ENCODE measurements at regions not wholly inside any gene's neighbourhood (a gene's known extent, or its start where the extent isn't known, plus 50 kb on each side); places are given as distances from the start of the nearest gene placed in this dataset.

DNA sequence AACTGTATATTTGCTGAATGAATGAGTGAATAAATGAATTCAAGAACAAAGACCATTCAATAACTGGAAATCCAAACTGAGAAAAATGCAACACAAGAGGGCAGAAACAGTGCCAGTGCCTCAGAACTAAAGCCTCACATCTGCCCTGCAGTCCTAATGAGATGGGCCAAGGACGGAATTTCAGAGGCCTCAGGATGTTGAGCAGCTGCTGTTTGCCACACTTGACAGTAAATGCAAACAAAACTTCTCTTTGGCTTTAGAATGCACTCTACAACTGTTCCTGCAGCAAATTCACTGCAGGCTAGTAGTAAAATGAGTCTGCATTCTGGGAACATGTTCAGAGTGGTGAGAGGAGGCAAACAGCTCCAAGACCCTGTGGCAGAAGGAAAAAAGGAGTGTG, 177.6 kb upstream of the LRFN2 start:
- no peaks in the 10 kb centered on the region for H4K20me1 ChIP-seq (ENCODE audit: insufficient read depth, low read length)
- no peak overlapping the region for H3K27ac ChIP-seq (ENCODE audit: extremely low read length, insufficient read depth, low read length)
- no peaks in the 10 kb centered on the region for H3K36me3 ChIP-seq (replicated peaks in 1 of 2; ENCODE audit: control insufficient read depth in 1 of 2, insufficient read depth in 2 of 2, low read length in 2 of 2)
- ATAC-seq (no peak), DNase-seq (ENCODE audit: low spot score) (no peak), FAIRE-seq (no peak)
- H2AFZ ChIP-seq (ENCODE audit: low read length), result no peak overlapping the region
- no TSS peak for BruUV-seq (replicated peaks)
- no peak overlapping the region for H3K4me3 ChIP-seq (replicated peaks in 1 of 3; ENCODE audit: insufficient read depth in 1 of 3, low read depth in 2 of 3, low read length in 3 of 3)
- no peaks in the 10 kb centered on the region for H3K9me3 ChIP-seq (ENCODE audit: low read length)
- H3K4me2 ChIP-seq (ENCODE audit: low read depth, low read length), result no peak overlapping the region
- H3K9ac ChIP-seq (ENCODE audit: insufficient read depth, low read depth, low read length), result no peak overlapping the region
- intact Hi-C loops (cut with micrococcal nuclease; ENCODE audit: unreplicated experiment), result no loop called here
- ChIA-PET CTCF (ENCODE audit: low intra/inter-chr PET ratio, low total read pairs) (no interaction called here), POLR2A (no interaction called here)
- TF ChIP-seq FOSL1 (CRISPR knock-in tag; IDR thresholded peaks at IDR 0.05; ENCODE audit: borderline replicate concordance) (no peak), ZNF709 (CRISPR knock-in tag; IDR thresholded peaks at IDR 0.05) (no peak), GATAD1 (CRISPR knock-in tag; IDR thresholded peaks at IDR 0.05) (no peak), NFKBIZ (CRISPR knock-in tag; IDR thresholded peaks at IDR 0.05) (no peak), CREB1 (IDR thresholded peaks at IDR 0.05) (no peak), CREB1 (CRISPR knock-in tag; IDR thresholded peaks at IDR 0.05) (no peak), IKZF1 (IDR thresholded peaks at IDR 0.05) (no peak), CENPX (CRISPR knock-in tag; IDR thresholded peaks at IDR 0.05) (no peak), ZNF776 (CRISPR knock-in tag; IDR thresholded peaks at IDR 0.05) (no peak), MBD4 (IDR thresholded peaks at IDR 0.05; ENCODE audit: borderline replicate concordance, low read length) (no peak), HHEX (CRISPR knock-in tag; IDR thresholded peaks at IDR 0.05) (no peak), PAX8 (CRISPR knock-in tag; IDR thresholded peaks at IDR 0.05; ENCODE audit: borderline replicate concordance) (no peak)
- 6% methylated on average over 1 of the region's 1 CpG for WGBS (ENCODE audit: low lambda C conversion rate)
- no peaks in the 10 kb centered on the region for H3K4me1 ChIP-seq (ENCODE audit: insufficient read depth, low read length)
- in situ Hi-C loops (cut with HindIII; ENCODE audit: extremely low pct_ligation_motif_present, low pct_unique_long_range_greater_than_20kb), result no loop called here
- H3K79me2 ChIP-seq (ENCODE audit: insufficient read depth, low read length), result no peaks in the 10 kb centered on the region
- peaks cover 1 to 8% of the 10 kb centered on the region in 2 experiments; a peak in 2 of 5 replicates for H3K27me3 ChIP-seq (ENCODE audit: control insufficient read depth in 1 of 2, insufficient read depth in 2 of 2, low read length in 2 of 2)

DNA sequence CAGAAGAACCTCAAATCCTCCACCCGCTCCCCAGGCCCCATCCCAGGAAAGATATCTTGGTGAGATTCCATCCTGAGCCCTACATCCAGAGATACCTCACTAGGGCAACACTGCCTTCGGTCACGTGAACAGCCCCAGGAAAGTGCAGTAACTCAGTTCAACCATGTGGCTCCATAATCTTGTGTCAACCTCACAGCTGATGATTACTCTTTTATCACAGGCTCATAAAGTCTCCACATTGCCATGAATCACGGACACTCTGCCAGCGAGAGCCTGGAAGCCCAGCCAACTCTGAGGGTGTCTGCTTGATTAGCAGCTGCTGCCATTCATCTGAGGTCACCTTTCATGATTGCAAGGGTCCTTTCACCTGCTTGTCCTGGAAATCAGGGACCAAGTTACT, 175.8 kb upstream of the LRFN2 start:
- CTCF ChIA-PET (ENCODE audit: low intra/inter-chr PET ratio, low total read pairs), result no interaction called here

More for the DNA sequence above, 175.8 kb upstream of the LRFN2 start:
- no peak for ATAC-seq
- peaks cover 1 to 9% of the 10 kb centered on the region in 2 experiments; a peak in 2 of 5 replicates for H3K27me3 ChIP-seq (ENCODE audit: control insufficient read depth in 1 of 2, insufficient read depth in 2 of 2, low read length in 2 of 2)
- in situ Hi-C loops (cut with HindIII; ENCODE audit: extremely low pct_ligation_motif_present, low pct_unique_long_range_greater_than_20kb), result no loop called here
- H4K20me1 ChIP-seq (ENCODE audit: insufficient read depth, low read length), result no peaks in the 10 kb centered on the region
- 20% methylated on average over 5 of the region's 5 CpGs for WGBS (ENCODE audit: low lambda C conversion rate)
- H3K9me3 ChIP-seq (ENCODE audit: low read length), result no peaks in the 10 kb centered on the region
- H3K27ac ChIP-seq (ENCODE audit: extremely low read length, insufficient read depth, low read length), result no peak overlapping the region
- H2AFZ ChIP-seq (ENCODE audit: low read length), result no peak overlapping the region
- no peak overlapping the region for H3K4me2 ChIP-seq (ENCODE audit: low read depth, low read length)
- H3K79me2 ChIP-seq (ENCODE audit: insufficient read depth, low read length), result no peaks in the 10 kb centered on the region
- intact Hi-C loops (cut with micrococcal nuclease; ENCODE audit: unreplicated experiment), result no loop called here
- no peak for FAIRE-seq
- no peaks in the 10 kb centered on the region for H3K36me3 ChIP-seq (replicated peaks in 1 of 2; ENCODE audit: control insufficient read depth in 1 of 2, insufficient read depth in 2 of 2, low read length in 2 of 2)
- DNase-seq (ENCODE audit: low spot score), result no peak
- POLR2A ChIA-PET, result no interaction called here
- no TSS peak for BruUV-seq (replicated peaks)
- no peaks in the 10 kb centered on the region for H3K4me1 ChIP-seq (ENCODE audit: insufficient read depth, low read length)
- no peak overlapping the region for H3K9ac ChIP-seq (ENCODE audit: insufficient read depth, low read depth, low read length)
- TF ChIP-seq ZNF737 (CRISPR knock-in tag; IDR thresholded peaks at IDR 0.05; ENCODE audit: borderline replicate concordance), result no peak
- TF ChIP-seq RNF2 (conservative IDR thresholded peaks at IDR 0.05; ENCODE audit: low read depth), result no peak
- no peak overlapping the region for H3K4me3 ChIP-seq (replicated peaks in 1 of 3; ENCODE audit: insufficient read depth in 1 of 3, low read depth in 2 of 3, low read length in 3 of 3)
